ENCODE measurements at regions not wholly inside any gene's neighbourhood (a gene's known extent, or its start where the extent isn't known, plus 50 kb on each side); places are given as distances from the start of the nearest gene placed in this dataset.

DNA sequence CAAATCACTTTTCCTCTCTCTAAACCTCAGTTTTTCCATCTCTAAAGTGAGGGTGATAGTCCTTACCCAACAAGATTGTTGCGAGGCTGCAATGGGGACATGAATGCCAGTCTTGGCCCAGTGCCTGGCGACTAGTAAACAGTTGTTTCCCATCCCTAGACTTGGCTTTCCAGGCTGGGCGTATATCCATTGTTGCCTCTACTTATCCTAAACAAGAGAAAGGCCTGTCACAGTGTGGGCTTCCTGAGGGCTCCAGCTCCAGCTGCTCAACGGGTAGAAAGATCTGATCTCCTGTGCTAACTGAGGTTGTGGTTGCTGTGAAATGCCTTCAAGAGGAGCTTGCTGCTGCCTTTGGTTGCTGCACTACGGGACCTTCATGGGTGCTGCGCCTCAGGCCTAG, 142.0 kb downstream of the NSG2 start:
- no peak for DNase-seq (ENCODE audit: insufficient read length, low spot score)
- TF ChIP-seq POLR2A (IDR thresholded peaks at IDR 0.05; ENCODE audit: low read depth, low read length) (no peak), POLR2AphosphoS5 (IDR thresholded peaks at IDR 0.05; ENCODE audit: low read depth, low read length) (no peak), SPI1 (IDR thresholded peaks at IDR 0.05; ENCODE audit: low read depth, low read length) (no peak)
- no peak for FAIRE-seq

DNA sequence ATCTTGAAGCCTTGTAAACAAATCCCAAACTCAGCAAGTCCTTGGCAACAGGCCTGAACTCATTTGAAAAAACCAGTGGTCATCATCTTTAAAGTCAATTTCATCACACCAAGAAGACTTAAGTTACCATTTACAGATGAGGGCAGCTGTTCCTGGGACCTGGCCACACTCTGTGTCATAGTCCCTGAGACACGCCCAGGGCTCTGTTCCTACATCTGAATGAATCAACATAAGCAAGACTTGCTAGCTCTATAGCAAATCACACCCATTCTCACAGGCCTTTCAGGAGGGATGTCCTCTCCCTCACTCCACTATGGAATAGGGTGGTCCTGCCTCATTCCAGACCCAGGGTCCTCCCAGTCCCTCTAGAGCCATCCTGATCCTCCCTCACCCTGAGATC, 142.8 kb downstream of the NSG2 start:
- DNase-seq (ENCODE audit: insufficient read length, low spot score) (no peak), FAIRE-seq (no peak)

DNA sequence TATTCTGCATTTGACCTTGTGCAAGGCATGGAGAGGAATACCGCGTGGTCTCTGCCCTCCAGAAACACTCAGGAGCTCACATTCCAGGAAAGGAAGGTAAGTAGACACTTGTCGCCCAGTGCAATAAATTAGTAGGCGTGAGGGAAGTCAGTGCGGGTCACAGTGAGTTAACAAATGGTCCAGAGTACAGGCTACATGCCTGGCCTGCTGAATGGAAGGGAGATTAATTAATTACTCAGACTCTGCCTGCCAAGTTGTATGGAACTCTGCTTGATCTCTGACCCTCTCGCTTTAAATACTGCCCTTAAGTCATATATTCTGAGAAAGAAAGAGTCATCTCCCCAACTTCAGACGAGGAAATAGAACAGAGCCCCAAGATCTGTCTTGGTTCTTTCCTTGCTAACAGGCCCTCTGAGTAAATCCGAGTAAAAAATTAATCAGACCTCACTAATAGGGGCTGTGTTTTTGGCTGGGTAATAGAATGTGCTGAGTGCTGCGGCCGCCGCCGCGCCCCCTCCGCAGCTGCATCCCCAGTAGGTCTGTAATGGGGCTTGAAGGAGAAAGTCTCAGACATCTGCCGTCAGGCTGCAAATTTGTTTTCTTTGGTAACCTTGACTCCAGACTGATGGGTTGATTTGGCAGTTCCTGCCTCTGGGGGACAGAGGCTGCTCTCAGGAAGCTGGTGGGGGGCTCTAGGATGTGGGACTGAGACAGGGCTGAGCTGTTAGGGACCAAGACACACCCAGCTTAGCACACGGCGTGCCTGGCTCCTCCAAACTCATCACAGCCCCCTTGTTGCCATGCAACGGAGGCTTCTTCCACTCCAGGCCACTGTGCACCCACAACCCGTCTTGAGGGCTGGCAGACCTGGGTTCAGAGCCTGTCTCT, 144.4 kb downstream of the NSG2 start:
- FAIRE-seq (no peak), DNase-seq (ENCODE audit: insufficient read length, low spot score) (no peak)
- TF ChIP-seq SPI1 (IDR thresholded peaks at IDR 0.05; ENCODE audit: low read depth, low read length) (no peak), POLR2A (IDR thresholded peaks at IDR 0.05; ENCODE audit: low read depth, low read length) (no peak), POLR2AphosphoS5 (IDR thresholded peaks at IDR 0.05; ENCODE audit: low read depth, low read length) (no peak), TAF1 (IDR thresholded peaks at IDR 0.05; ENCODE audit: low read depth, low read length) (no peak), PAX5 (IDR thresholded peaks at IDR 0.05; ENCODE audit: insufficient read depth, low read length, severe bottlenecking) (no peak), POU2F2 (IDR thresholded peaks at IDR 0.05; ENCODE audit: low read depth, low read length) (no peak)

More for the DNA sequence above, 142.8 kb downstream of the NSG2 start:
- no peak for TF ChIP-seq POLR2A (IDR thresholded peaks at IDR 0.05; ENCODE audit: low read depth, low read length)
- TF ChIP-seq POLR2AphosphoS5 (IDR thresholded peaks at IDR 0.05; ENCODE audit: low read depth, low read length), result no peak
- no peak for TF ChIP-seq TAF1 (IDR thresholded peaks at IDR 0.05; ENCODE audit: low read depth, low read length)
- TF ChIP-seq PAX5 (IDR thresholded peaks at IDR 0.05; ENCODE audit: insufficient read depth, low read length, severe bottlenecking), result no peak
- TF ChIP-seq POU2F2 (IDR thresholded peaks at IDR 0.05; ENCODE audit: low read depth, low read length), result no peak
- no peak for TF ChIP-seq SPI1 (IDR thresholded peaks at IDR 0.05; ENCODE audit: low read depth, low read length)

DNA sequence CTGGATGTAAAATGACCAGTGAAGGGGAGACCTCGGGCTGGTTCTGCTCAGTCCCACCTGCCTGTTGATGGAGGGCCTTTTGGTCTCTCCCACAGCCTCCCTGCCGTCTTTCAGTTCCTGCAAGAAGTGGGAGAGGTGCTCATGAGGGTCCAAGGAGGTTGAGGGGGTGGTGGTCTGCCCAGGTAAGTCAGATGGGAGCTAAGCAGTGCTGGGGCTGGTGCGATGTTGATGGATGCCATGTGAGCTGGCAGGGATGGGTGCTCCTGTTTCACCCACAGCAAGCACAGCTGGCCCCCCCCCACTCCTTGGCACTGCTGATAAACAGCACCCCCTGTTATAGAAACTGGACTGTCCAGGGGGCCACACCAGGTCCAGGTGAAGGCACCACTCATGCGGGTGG, 145.6 kb downstream of the NSG2 start:
- FAIRE-seq, result no peak
- DNase-seq (ENCODE audit: insufficient read length, low spot score), result no peak
- no peak for TF ChIP-seq POLR2A (IDR thresholded peaks at IDR 0.05; ENCODE audit: low read depth, low read length)
- TF ChIP-seq POLR2AphosphoS5 (IDR thresholded peaks at IDR 0.05; ENCODE audit: low read depth, low read length), result no peak
- no peak for TF ChIP-seq TAF1 (IDR thresholded peaks at IDR 0.05; ENCODE audit: low read depth, low read length)
- no peak for TF ChIP-seq SPI1 (IDR thresholded peaks at IDR 0.05; ENCODE audit: low read depth, low read length)

DNA sequence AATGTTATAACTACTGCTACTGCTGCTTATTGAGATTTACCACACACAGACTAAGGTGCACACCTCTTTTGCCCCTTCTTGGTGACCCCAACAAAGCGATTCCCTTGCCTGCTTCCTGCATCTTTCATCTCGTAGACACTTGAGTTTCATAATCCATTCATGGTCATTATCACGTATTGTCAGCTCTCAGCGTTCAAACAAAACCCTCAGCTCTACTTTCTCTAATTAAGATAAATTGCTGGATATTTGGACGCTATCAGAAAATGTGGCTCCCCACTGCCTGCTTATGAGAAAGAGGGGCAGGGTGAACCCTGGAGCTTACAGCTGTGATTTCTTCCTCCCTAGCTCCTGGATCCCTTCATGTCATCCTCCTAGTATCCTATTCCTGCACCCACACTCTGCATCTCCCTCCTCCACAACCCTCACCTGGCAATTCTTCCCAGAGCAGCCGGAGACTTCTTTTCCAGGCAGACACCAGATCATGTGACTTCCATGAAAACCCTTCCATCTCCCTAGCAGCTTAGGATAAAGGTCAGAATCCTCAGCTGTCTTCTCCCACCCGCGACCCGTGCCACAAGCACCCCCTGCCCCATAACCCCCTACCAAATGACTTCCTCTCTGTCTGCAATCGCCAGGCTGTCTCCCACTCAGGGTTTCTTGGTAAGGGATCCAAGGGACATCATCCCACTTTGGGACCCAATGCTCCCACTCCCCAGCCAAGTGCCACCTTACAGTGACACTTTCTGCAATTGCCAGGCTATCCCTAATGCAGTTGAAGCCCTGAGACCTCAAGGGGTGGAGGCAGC, 146.5 kb downstream of the NSG2 start:
- FAIRE-seq, result no peak
- no peak for TF ChIP-seq TAF1 (IDR thresholded peaks at IDR 0.05; ENCODE audit: low read depth, low read length)
- TF ChIP-seq SPI1 (IDR thresholded peaks at IDR 0.05; ENCODE audit: low read depth, low read length), result no peak
- no peak for TF ChIP-seq POLR2A (IDR thresholded peaks at IDR 0.05; ENCODE audit: low read depth, low read length)

DNA sequence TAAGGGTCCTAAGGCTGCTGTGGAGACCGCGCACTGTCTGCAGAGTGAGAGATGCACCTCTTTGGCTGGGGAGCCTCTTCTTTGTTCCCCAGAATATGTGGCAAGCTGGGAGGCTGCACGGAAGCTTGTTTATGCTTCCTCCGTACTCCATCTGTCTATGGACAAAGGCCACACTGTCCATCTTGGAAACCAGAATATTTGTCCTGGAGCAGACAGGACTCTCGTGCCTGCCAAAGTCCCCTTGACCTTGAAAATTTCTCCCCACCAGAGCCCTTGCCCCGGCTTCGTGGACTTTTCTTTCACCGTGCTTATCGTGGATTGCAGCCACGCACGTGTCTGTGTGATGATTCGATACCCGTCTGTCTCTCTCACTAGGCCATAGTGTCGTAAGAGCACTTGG, 147.4 kb downstream of the NSG2 start:
- no peak for DNase-seq (ENCODE audit: insufficient read length, low spot score)
- TF ChIP-seq TAF1 (IDR thresholded peaks at IDR 0.05; ENCODE audit: low read depth, low read length), result no peak
- TF ChIP-seq SPI1 (IDR thresholded peaks at IDR 0.05; ENCODE audit: low read depth, low read length), result no peak
- TF ChIP-seq POLR2AphosphoS5 (IDR thresholded peaks at IDR 0.05; ENCODE audit: low read depth, low read length), result no peak
- no peak for TF ChIP-seq POU2F2 (IDR thresholded peaks at IDR 0.05; ENCODE audit: low read depth, low read length)
- TF ChIP-seq PAX5 (IDR thresholded peaks at IDR 0.05; ENCODE audit: insufficient read depth, low read length, severe bottlenecking), result no peak
- no peak for TF ChIP-seq POLR2A (IDR thresholded peaks at IDR 0.05; ENCODE audit: low read depth, low read length)
- FAIRE-seq, result no peak

More for the DNA sequence above, 146.5 kb downstream of the NSG2 start:
- DNase-seq (ENCODE audit: insufficient read length, low spot score), result no peak

DNA sequence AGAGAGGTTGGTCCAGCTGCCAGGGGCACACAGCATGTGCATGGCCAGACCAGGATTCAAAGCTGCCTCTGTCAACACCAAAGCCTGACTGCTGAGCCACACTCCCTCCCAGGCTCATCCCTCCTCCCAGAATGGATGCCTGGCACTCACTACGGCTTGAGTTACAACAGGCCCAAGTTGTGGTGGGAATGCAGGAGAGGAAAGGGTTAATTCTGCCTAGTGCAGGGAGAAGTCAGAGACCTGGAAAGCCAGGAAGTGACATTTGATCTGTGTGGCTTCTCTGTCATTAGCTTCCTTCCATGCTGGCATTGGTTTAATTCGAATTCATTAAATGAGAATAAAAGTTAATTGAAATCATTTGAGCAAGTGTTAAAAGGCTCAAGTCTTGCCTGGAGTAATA, 150.0 kb downstream of the NSG2 start:
- DNase-seq (ENCODE audit: insufficient read length, low spot score) (no peak), FAIRE-seq (no peak)
- TF ChIP-seq TAF1 (IDR thresholded peaks at IDR 0.05; ENCODE audit: low read depth, low read length) (no peak), POLR2A (IDR thresholded peaks at IDR 0.05; ENCODE audit: low read depth, low read length) (no peak), SPI1 (IDR thresholded peaks at IDR 0.05; ENCODE audit: low read depth, low read length) (no peak), PAX5 (IDR thresholded peaks at IDR 0.05; ENCODE audit: insufficient read depth, low read length, severe bottlenecking) (no peak), POU2F2 (IDR thresholded peaks at IDR 0.05; ENCODE audit: low read depth, low read length) (no peak), POLR2AphosphoS5 (IDR thresholded peaks at IDR 0.05; ENCODE audit: low read depth, low read length) (no peak)

DNA sequence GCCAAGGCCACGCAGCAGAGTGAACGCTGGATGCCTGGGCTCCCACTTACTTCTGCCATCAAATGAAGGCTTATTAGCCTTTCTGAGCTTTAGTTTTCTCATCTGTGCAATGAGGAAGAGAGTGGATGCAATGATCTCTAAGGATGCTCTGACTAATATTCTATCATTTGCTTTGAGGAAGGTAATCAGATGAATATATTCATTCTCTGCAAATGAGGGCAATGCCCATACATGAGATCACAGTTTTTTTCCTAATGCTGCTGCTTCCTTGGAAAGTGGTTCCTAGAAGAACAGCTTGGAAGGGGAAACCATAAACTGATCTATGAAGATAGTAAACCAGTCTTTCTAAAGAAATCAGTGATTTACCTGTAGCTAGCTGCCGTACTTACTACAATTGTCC, 152.4 kb downstream of the NSG2 start:
- no peak for DNase-seq (ENCODE audit: insufficient read length, low spot score)
- FAIRE-seq, result no peak
- TF ChIP-seq POU2F2 (IDR thresholded peaks at IDR 0.05; ENCODE audit: low read depth, low read length) (no peak), PAX5 (IDR thresholded peaks at IDR 0.05; ENCODE audit: insufficient read depth, low read length, severe bottlenecking) (no peak), SPI1 (IDR thresholded peaks at IDR 0.05; ENCODE audit: low read depth, low read length) (no peak), POLR2AphosphoS5 (IDR thresholded peaks at IDR 0.05; ENCODE audit: low read depth, low read length) (no peak), POLR2A (IDR thresholded peaks at IDR 0.05; ENCODE audit: low read depth, low read length) (no peak), TAF1 (IDR thresholded peaks at IDR 0.05; ENCODE audit: low read depth, low read length) (no peak)

DNA sequence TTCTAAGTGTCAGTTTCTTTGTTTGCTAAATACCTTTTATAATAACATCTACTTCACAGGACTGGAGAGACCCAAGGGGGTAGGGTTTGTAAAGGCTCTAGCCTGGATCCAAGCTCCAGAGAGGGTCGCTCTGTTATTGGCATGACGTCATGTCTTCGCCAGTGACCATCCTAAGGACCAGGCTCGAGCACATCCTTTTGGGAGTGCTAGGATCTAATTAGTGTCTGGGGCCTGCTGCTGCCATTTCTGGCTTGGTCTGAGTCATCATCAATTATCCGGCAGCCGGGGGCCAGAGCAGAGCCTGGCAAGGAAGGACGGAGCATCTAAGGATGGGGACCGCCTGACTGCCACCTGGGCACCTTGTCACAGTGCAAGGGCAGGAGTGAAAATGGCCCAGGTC, 153.0 kb downstream of the NSG2 start:
- DNase-seq (ENCODE audit: insufficient read length, low spot score) (no peak), FAIRE-seq (no peak)
- TF ChIP-seq TAF1 (IDR thresholded peaks at IDR 0.05; ENCODE audit: low read depth, low read length) (no peak), POU2F2 (IDR thresholded peaks at IDR 0.05; ENCODE audit: low read depth, low read length) (no peak), PAX5 (IDR thresholded peaks at IDR 0.05; ENCODE audit: insufficient read depth, low read length, severe bottlenecking) (no peak), SPI1 (IDR thresholded peaks at IDR 0.05; ENCODE audit: low read depth, low read length) (no peak), POLR2AphosphoS5 (IDR thresholded peaks at IDR 0.05; ENCODE audit: low read depth, low read length) (no peak), POLR2A (IDR thresholded peaks at IDR 0.05; ENCODE audit: low read depth, low read length) (no peak)

Data from GM12891 (cell line).